WERI-Rb-1 (cell line): ENCODE measurements at regions not wholly inside any gene's neighbourhood (a gene's known extent, or its start where the extent isn't known, plus 50 kb on each side); places are given as distances from the start of the nearest gene placed in this dataset.

Experiments
- DNase-seq: peaks from one replicate; pipeline ENCODE4 v3.0.0-alpha.2; 2020
- H3K27ac ChIP-seq: fragments of 250-450 bp; sonication (Bioruptor Pico); 2 replicates; pipeline ENCODE4 v1.5.1; 2020; ENCODE audit warnings: mild to moderate bottlenecking, moderate library complexity
- H3K27me3 ChIP-seq: fragments of 250-450 bp; sonication (Bioruptor Pico); 2 replicates; pipeline ENCODE4 v1.5.1; 2021; ENCODE audit warnings: mild to moderate bottlenecking, low read depth, moderate library complexity; ENCODE audit not compliant: insufficient read depth, severe bottlenecking
- H3K36me3 ChIP-seq: fragments of 250-450 bp; sonication (Bioruptor Pico); 2 replicates; pipeline ENCODE4 v1.5.1; 2020; ENCODE audit warnings: mild to moderate bottlenecking, moderate library complexity
- H3K4me3 ChIP-seq: 2 replicates; pipeline ENCODE4 v1.5.1; 2011; ENCODE audit warnings: low read depth, mild to moderate bottlenecking, control low read depth, low read length
- H3K9me3 ChIP-seq: fragments of 250-450 bp; sonication (Bioruptor Pico); 2 replicates; pipeline ENCODE4 v1.5.1; 2021; ENCODE audit warnings: mild to moderate bottlenecking, moderate library complexity; ENCODE audit not compliant: severe bottlenecking
- TF ChIP-seq, protein P1 (sequence below): IDR thresholded peaks from 2 replicates; pipeline ENCODE4 v1.5.1; 2011; ENCODE audit warnings: low read depth, mild to moderate bottlenecking, control low read depth, inconsistent platforms, low read length

DNA sequence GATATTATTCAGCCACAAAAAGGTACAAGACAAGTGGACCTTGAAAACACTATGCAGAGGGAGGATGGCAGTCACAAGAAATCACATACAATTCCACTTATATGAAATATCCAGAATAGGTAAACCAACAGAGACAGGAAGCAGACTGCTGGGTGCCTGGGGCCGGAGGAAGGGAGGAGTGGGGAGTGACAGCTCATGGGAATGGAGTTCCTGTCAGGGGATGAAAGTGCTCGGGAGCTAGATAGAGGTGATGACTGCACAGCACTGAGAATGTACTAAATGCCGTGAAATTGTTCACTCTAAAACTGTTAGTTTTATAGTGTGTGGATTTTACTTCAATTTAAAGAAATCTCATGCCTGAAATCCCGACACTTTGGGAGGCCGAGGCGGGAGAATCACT is 74.2 kb upstream of the MED9 start:
- TF ChIP-seq, protein P1, sequence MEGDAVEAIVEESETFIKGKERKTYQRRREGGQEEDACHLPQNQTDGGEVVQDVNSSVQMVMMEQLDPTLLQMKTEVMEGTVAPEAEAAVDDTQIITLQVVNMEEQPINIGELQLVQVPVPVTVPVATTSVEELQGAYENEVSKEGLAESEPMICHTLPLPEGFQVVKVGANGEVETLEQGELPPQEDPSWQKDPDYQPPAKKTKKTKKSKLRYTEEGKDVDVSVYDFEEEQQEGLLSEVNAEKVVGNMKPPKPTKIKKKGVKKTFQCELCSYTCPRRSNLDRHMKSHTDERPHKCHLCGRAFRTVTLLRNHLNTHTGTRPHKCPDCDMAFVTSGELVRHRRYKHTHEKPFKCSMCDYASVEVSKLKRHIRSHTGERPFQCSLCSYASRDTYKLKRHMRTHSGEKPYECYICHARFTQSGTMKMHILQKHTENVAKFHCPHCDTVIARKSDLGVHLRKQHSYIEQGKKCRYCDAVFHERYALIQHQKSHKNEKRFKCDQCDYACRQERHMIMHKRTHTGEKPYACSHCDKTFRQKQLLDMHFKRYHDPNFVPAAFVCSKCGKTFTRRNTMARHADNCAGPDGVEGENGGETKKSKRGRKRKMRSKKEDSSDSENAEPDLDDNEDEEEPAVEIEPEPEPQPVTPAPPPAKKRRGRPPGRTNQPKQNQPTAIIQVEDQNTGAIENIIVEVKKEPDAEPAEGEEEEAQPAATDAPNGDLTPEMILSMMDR: no peak
- no peak overlapping the region for H3K27ac ChIP-seq
- H3K9me3 ChIP-seq: no peaks in the 10 kb centered on the region
- H3K36me3 ChIP-seq: no peaks in the 10 kb centered on the region
- no peak overlapping the region for H3K4me3 ChIP-seq
- no peaks in the 10 kb centered on the region for H3K27me3 ChIP-seq
- no peak for DNase-seq

DNA sequence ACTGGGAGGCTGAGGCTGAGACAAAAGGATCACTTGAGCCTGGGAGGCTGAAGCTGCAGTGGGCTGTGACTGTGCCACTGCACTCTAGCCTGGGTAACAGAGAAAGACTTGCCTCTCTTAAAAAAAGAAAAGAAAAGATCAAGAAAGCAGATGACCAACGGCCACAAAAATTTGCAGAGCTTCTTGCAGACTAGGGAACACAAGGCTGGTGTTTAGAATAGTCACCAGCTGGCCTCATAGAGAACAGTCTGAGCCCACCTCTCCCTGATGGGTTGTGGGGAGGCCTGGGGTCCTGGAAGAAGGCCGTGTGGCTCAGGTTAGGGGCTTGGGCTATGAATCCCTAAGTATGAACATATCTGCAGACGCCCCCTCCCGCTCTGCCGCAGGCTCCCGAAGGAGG is 73.7 kb upstream of the MED9 start:
- H3K4me3 ChIP-seq: no peak overlapping the region
- H3K36me3 ChIP-seq: no peaks in the 10 kb centered on the region
- H3K27ac ChIP-seq: no peak overlapping the region
- no peak for DNase-seq
- no peaks in the 10 kb centered on the region for H3K9me3 ChIP-seq
- TF ChIP-seq, protein P1: no peak
- H3K27me3 ChIP-seq: no peaks in the 10 kb centered on the region

DNA sequence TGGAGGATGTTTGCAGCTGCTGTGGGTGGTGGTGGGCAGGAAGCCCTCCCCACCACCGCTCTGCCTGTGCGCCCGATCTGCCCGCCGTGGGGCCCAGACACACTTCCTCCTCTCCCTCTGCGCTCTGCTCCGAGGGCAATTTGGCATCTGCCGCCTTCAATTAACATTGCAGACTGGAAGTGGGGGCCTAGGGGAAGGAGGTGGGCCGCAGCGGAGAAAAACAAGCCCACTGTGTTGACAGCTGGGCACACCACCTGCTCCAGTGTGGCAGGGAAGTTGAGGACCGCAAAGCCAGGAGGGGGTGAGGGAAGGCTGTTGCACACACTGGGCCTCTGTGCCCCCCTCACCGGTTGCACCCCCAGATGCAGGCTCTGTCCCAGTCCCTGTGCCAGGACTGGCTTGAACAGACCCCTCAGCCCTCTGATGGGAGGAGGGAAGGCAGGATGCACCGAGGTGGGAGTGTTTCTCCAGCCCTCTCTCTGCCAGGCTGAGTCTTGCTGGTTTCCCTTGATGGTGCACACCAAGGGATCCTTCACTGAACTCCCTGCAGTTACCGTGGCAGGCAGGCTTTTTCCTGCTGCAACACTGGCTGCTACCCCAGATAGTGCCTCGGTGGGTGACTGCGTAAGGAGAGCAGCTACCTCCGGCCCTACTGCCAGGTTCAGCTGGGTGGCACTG is 72.8 kb upstream of the MED9 start:
- H3K27ac ChIP-seq: no peak overlapping the region
- DNase-seq: no peak
- H3K36me3 ChIP-seq: no peaks in the 10 kb centered on the region
- H3K9me3 ChIP-seq: no peaks in the 10 kb centered on the region
- H3K27me3 ChIP-seq: no peaks in the 10 kb centered on the region
- TF ChIP-seq, protein P1: no peak
- H3K4me3 ChIP-seq: no peak overlapping the region

DNA sequence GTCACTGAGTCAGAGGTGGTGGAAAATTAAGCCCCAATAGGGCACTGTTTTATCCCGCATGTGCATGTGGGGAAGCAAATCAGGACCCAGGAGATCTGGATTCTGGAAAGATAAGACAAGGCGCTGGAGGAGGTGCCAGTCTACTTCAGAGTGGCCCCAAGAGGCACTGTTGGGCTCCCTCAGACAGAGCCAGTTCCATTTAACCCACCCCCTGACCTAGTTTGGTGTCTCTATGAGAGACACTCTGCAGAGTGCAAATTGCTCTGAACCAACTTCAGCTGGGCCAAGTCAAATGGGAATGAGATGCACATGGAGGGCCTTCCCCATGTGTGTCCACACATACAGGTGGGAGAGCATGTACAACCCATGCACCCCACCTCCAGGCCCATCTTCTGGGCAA is 71.1 kb upstream of the MED9 start:
- H3K27ac ChIP-seq: no peak overlapping the region
- no peak overlapping the region for H3K4me3 ChIP-seq
- DNase-seq: no peak
- H3K9me3 ChIP-seq: no peaks in the 10 kb centered on the region
- TF ChIP-seq, protein P1: no peak
- no peaks in the 10 kb centered on the region for H3K36me3 ChIP-seq
- no peaks in the 10 kb centered on the region for H3K27me3 ChIP-seq

DNA sequence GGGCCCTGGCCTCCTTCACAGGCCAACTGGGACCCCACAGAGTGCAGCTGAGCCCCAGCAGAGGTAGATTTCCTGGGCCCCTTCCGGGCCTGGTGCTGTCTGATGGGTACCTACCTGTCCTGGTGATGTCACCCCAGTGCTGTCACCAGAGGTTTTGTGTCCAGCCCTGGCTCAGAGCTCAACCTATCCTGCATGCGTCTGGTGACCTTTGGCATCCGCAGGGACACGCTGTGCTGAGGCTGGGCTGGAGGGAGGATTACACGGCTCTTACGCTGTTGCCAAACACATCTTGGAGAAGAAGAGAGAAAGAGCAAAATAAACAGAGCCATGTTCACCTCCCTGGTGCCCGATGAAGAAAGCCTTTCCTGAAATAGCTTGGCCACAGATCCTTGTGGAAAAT is 70.6 kb upstream of the MED9 start:
- no peak overlapping the region for H3K4me3 ChIP-seq
- TF ChIP-seq, protein P1: no peak
- DNase-seq: no peak
- no peak overlapping the region for H3K27ac ChIP-seq
- H3K9me3 ChIP-seq: no peaks in the 10 kb centered on the region
- no peaks in the 10 kb centered on the region for H3K27me3 ChIP-seq
- no peaks in the 10 kb centered on the region for H3K36me3 ChIP-seq

DNA sequence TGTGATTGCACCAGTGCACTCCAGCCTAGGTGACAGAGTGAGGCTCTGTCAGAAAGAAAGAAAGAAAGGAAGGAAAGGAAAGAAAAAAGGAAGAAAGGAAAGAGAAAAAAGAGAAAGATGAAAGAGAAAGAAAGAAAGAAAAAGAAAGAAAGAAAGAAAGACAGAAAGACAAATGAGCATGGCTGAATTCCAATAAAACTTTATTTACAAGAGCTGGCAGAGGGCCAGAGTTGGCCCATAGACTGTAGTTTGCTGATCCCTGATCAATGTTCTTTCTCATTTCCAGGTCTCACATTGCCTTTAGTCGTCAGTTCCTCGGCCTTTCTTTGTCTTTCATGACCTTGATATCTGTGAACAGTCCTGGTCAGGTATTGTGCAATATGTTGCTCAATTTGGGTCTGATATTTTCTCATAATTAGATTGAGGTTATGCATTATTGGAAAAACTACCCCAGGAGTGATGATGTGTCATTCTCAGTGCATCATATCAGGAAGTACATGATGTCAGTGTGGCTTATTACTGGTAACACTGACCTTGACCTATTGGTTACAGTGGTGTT is 68.5 kb upstream of the MED9 start:
- Histone ChIP-seq H3K27me3 (no peaks in the 10 kb centered on the region), H3K4me3 (no peak overlapping the region), H3K36me3 (no peaks in the 10 kb centered on the region), H3K9me3 (no peaks in the 10 kb centered on the region), H3K27ac (no peak overlapping the region)
- TF ChIP-seq, protein P1: no peak
- DNase-seq: no peak
